NCI-H460 (cell line): ENCODE measurements at regions not wholly inside any gene's neighbourhood (a gene's known extent, or its start where the extent isn't known, plus 50 kb on each side); places are given as distances from the start of the nearest gene placed in this dataset.

Experiments
- DNase-seq: peaks from one replicate; pipeline ENCODE4 v3.0.0-alpha.2; 2016; ENCODE audit warnings: low read depth; ENCODE audit errors: extremely low read depth

DNA sequence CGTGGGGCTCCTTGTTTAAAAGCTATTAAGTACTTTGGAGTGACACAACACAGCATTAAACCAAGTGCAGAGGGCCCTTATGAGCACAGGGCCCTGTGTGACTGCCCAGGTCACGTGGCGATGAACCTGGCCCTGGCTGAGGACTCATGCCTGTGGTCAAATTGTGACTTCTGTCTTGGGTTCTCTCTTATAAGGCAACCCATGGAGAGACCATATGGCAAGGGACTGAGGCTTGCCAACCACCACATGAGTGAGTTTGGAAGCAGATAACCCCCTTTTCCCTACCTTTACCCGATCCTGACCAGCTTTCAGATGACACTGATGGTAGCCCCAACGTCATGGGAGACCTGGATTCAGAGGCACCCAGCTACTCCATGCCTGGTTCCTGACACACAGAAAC, 140.5 kb downstream of the ZBTB18 start:
- no peak for DNase-seq

DNA sequence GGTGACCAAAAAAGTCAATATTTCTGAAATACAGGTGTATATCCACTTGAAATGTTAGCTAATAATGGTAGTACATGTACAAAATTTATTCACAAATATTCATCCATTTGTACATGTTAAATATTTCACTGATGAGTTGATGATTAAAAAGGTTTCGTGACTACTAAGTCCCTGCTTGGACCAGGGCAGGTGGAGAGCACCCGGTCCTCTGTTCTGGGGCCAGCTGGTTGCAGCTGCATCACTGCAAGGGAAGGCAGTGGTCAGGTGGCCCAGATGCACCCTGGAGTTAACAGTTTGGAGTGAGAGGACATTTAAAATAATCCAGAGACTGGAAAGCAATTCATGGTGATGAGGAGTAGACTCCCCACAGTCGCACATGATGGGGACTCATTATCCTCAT, 141.2 kb downstream of the ZBTB18 start:
- DNase-seq: no peak

DNA sequence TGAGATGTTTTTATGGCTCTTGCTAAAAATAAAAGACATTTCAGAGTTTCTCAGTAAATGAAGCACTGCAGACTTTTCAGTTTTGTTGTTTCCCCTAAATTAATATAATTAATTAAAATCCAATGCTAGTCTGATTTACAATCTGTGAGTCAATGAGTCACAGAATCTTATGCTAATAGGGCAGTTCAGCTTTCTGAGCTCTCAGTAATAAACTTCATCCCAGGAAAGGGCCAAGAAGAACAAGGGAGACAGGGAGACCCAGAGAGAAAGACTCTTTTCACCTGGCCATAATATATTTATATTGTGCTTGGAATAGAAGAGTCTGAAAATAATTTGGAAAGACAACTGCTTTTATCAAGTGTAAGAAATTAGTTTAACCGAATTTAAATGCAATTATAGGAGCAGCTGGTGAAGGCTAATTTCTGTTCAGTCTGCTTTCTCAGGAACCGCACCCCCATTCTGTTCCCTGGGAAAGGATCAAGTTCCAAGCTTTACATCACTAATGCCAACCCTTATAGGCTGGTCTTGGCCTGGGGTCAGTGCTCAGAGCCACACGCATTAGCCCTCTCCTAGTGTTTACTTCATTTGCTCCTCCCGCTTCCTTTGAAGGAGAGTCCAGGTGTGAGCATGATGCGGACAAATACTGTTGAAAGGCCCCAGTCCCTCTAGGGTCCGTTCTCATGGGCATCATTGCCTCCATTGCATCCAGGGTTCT, 145.6 kb downstream of the ZBTB18 start:
- no peak for DNase-seq

DNA sequence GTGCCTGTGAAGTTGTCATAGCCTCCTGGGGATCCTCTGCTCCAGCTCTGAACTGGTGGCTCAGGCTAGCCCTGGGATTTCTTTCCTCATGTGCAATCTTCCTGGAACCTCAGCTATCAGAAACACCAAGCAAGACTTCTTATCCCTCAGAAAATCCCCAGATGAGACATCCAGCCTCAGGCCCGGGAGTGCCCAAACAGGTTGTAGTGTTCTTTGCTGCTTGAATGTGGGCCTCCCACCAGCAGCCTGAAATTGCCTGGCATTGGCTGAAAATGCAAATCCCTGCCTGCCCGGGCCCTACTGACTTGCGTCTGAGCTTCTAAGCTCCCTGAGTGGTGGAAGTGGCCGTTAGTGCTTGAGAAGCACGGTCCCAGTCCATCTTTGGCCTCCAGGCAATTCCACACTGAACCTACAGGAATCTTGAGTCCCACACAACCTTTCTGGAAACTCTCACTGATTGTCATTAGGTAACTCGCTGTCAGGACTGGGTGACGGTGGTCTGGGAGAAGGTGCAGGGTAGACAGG, 146.8 kb downstream of the ZBTB18 start:
- DNase-seq: no peak

DNA sequence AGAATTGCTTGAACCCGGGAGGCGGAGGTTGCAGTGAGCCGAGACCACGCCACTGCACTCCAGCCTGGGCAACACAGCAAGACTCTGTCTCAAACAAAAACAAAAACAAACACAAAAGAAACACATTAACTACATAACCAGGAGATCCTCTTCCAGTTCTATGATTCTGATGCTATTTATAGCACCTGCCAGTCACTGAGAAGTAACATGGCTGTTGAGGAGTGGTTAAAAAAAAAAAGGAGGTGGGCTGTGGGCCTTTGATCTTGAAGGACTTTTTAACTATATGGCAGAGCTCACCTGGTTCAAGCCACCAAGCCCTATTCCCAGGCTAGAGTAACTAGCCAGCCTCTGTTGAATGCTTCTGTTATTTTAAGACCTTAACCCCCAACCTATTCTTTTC, 148.8 kb downstream of the ZBTB18 start:
- no peak for DNase-seq

DNA sequence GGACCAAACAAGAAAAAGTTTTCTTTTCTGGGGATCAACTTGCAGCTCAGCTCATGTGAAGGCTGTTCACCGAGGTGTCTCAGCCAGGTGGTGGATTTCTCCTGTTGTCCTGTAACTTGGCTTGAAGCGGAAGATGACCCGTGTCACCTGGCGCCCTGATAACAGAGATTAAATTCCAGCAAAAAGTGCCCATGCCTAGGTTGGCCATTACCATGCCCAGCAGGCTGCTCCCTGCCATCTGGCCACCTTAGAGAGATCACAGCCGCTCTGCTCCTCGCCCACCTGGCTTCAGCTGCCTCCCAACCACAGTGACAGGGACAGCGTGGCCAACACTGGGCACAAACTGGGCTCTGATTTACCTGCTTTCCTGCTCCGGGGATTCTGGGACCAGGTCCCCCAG, 149.5 kb downstream of the ZBTB18 start:
- DNase-seq: no peak

GRCh38 chr1:244201750-244202149, 150.7 kb downstream of the ZBTB18 start:
- no peak for DNase-seq

DNA sequence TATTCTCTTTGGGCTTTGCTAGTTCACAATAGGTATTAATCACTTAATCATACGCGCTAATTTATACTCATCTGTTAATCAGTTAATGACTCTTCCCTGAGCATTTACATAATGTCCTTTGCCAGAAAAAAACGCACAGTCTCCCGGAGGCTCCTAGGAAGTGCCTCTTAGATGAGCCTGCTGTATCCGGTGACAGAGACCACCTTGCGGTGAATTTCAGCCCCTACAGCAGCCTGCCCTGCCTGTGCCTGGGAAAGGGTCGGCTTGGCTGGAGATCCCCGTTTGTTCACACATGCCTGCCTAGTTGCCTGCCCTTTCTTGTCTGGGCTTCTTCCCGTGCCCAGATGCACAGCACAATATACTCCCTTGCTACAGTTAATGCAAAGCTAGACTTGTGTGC, 152.9 kb downstream of the ZBTB18 start:
- no peak for DNase-seq

DNA sequence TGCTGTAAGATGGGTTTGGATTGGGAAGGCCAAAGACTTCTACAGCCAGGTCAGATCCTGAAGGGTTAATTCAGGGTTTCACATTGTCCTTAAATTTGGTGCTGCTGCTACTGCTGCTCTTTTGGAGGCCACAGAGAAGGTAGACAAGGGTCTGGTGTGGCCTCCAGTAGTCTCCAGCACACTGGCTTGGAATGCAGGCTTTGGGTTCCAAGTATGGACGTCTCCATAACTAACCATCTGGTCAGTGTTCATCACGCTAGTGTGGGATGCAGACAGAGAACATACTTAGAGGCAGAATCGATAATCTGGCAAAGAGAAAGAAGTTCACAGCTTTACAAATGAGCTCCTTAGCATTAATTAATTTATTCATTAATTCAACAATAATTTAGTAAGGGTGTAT, 154.1 kb downstream of the ZBTB18 start:
- no peak for DNase-seq

DNA sequence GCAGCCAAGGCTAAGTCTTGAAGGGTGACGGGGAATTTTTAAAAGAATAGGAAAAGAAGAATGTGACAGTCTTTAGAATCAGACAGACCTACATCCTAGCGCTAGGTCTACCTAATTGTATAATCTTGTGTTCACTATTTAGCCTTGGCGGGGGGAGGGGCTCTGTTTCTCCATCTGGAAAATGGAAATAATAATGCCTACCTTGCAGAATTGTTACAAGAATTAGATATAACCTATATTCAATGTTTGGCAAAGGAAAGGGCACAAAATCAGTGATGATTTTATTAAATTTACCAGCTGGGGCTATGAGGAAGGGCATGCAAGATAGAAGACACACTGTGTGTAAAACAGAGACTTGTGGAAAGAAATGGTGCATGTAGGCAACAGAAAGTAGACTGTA, 154.8 kb downstream of the ZBTB18 start:
- no peak for DNase-seq

DNA sequence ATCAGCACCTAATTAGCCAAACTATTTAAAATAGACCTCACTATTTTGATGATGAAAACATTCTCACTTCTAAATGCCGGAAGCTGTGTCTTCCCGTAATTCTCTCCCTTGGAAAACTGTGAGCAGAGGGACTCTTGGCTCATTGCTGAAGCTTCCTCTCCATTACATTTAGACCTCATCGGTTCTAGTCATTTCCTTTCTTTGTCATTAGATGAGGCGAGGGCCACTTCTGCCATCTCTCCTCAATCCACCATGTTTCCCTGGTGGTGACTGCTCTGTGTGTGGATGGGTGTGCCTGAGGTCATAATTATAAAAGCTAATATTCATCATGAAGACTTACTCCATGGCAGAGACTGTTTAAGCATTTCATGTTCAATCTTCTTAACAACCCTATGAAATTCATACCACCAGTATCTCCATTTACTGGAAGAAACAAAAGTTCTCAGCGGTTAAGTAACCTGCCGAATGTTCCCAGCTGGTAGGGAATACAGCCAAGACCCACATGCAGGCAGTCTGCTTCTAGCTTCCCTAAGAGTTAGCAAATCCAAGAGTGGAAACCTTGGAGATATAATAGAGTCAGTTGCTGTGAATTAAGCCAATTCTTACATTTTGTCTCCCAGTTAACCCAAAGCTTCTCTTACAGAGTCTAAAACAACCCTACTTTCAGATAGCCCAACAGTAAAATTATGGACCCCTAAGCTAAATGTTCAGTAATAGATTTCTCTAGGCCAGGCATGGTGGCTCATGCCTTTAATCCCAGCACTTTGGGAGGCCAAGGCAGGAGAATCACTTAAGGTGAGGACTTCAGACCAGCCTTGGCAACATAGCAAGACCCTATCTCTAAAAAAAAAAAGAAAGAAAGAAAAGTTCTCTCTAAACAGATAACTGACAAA, 156.2 kb downstream of the ZBTB18 start:
- no peak for DNase-seq

GRCh38 chr1:244207935-244208244, 156.8 kb downstream of the ZBTB18 start:
- no peak for DNase-seq

GRCh38 chr1:244209955-244210354, 158.9 kb downstream of the ZBTB18 start:
- DNase-seq: no peak

GRCh38 chr1:244210884-244211558, 159.9 kb downstream of the ZBTB18 start:
- no peak for DNase-seq

DNA sequence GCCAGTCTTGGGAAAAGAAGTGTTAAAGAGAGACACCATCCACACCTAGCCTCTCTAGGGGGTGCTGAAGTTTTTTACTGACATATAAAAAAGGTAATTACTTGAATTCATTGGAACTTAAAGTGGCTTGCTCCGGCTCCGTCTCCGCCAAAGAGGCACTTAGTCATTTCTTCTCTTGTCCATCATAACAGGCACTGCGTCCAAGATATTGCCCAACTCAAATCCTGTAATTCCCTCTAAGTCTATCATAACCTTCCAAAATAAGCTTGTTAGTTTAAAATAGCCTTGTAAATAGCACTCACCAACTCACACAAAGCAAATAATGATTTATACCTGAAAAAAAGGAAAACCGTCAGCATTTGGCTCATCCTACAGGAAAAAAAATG, 160.5 kb downstream of the ZBTB18 start:
- DNase-seq: no peak

DNA sequence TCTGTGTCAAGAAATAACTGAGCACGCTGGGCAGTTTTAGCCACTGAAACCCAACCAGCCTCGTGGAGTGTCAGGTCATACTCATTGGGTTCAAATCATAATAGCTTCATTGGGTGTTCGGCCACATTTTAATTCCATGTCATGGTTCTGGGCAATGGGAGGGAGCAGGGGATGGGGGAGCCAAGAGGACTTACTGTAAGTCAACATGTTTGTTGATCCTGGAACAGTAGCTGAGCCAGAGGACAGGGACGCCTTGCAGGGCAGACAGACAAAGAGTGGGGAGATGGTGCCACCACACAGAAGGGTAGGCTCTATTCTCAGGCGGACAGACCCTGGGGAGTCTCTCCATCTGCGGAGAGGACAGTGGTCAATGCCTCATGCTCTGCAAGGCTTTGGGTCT, 161.1 kb downstream of the ZBTB18 start:
- no peak for DNase-seq

GRCh38 chr1:244212797-244213475, 161.9 kb downstream of the ZBTB18 start:
- DNase-seq: no peak

GRCh38 chr1:244214009-244214967, 163.2 kb downstream of the ZBTB18 start:
- no peak for DNase-seq

- DNase-seq: no peak
Measured at GRCh38 chr1:244216836-244217235, 165.8 kb downstream of the ZBTB18 start.

DNA sequence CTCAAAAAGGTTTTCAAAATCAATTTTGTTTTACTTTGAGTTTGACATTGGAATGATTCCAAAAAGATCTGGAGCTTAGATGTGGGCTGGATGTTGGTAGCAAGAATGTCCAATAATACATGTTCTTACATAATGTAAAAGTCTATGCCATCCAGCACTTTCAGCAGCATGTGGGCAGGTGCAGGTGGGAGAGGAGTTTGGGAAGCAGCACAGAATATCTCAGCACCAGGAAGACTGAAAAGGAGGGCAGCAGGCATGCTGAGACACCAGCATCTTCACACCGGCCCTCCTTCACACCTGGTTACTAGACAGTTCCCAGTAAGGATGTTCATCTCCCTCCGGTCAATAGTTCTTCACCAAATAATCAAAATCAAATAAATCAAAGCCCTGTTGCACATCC, 166.6 kb downstream of the ZBTB18 start:
- DNase-seq: no peak
